ENCODE measurements at regions not wholly inside any gene's neighbourhood (a gene's known extent, or its start where the extent isn't known, plus 50 kb on each side); places are given as distances from the start of the nearest gene placed in this dataset.
"Not testable (repeated sequence)": the region's sequence is repeated elsewhere in the genome, so short reads cannot be mapped to it uniquely, and the experiment has no call there.

GRCh38 chr2:236472720-236473495 lies 96.7 kb upstream of the ACKR3 start:
- no peak for DNase-seq (ENCODE audit: low read depth)
- no peak for TF ChIP-seq CTCF (conservative IDR thresholded peaks at IDR 0.05; ENCODE audit: low read depth, low read length)
- no peak overlapping the region for H3K4me3 ChIP-seq (ENCODE audit: low read length)

GRCh38 chr2:236473691-236474090 lies 95.9 kb upstream of the ACKR3 start:
- no peak for TF ChIP-seq CTCF (conservative IDR thresholded peaks at IDR 0.05; ENCODE audit: low read depth, low read length)
- no peak overlapping the region for H3K4me3 ChIP-seq (ENCODE audit: low read length)
- no peak for DNase-seq (ENCODE audit: low read depth)

- DNase-seq (ENCODE audit: low read depth), result no peak
- no peak for TF ChIP-seq CTCF (conservative IDR thresholded peaks at IDR 0.05; ENCODE audit: low read depth, low read length)
- no peak overlapping the region for H3K4me3 ChIP-seq (ENCODE audit: low read length)
Measured at GRCh38 chr2:236479814-236480213, 89.8 kb upstream of the ACKR3 start.

- no peak overlapping the region for H3K4me3 ChIP-seq (ENCODE audit: low read length)
- no peak for TF ChIP-seq CTCF (conservative IDR thresholded peaks at IDR 0.05; ENCODE audit: low read depth, low read length)
- no peak for DNase-seq (ENCODE audit: low read depth)
Measured at GRCh38 chr2:236483102-236483501, 86.5 kb upstream of the ACKR3 start.

GRCh38 chr2:236485519-236485918 lies 84.1 kb upstream of the ACKR3 start:
- no peak overlapping the region for H3K4me3 ChIP-seq (ENCODE audit: low read length)
- TF ChIP-seq CTCF (conservative IDR thresholded peaks at IDR 0.05; ENCODE audit: low read depth, low read length), result no peak
- DNase-seq (ENCODE audit: low read depth), result no peak

GRCh38 chr2:236489083-236489482 lies 80.5 kb upstream of the ACKR3 start:
- DNase-seq (ENCODE audit: low read depth); H3K4me3 ChIP-seq (ENCODE audit: low read length): not testable (repeated sequence)

- no peak for TF ChIP-seq CTCF (conservative IDR thresholded peaks at IDR 0.05; ENCODE audit: low read depth, low read length)
- no peak overlapping the region for H3K4me3 ChIP-seq (ENCODE audit: low read length)
- DNase-seq (ENCODE audit: low read depth), result no peak
Measured at GRCh38 chr2:236489895-236490404, 79.7 kb upstream of the ACKR3 start.

Measured in retinal pigment epithelial cell (primary cell).